SK-N-SH (cell line): ENCODE measurements at regions not wholly inside any gene's neighbourhood (a gene's known extent, or its start where the extent isn't known, plus 50 kb on each side); places are given as distances from the start of the nearest gene placed in this dataset.

Source experiments
- CTCF ChIA-PET: fragments of 300-600, 350-600 bp; formaldehyde crosslinking; extraction: SDS; loops from one replicate; lab custom pipeline; 2021; lab: Yijun Ruan, JAX
- POLR2A ChIA-PET: fragments of 350-600 bp; sonication (Branson Sonifier 250); formaldehyde crosslinking; extraction: SDS; loops from one replicate; lab custom pipeline; 2020; ENCODE audit warnings: antibody characterized with exemption, inconsistent platforms; lab: Yijun Ruan, JAX
- DNase-seq: peaks from one replicate; pipeline ENCODE4 v3.0.0; 2012
- H2AFZ ChIP-seq: fragments of 200-600 bp; sonication (generic); 2 replicates; pipeline ENCODE4 v1.8.1; 2016; ENCODE audit warnings: antibody characterized with exemption, mild to moderate bottlenecking, low read depth
- H3F3A ChIP-seq: fragments of 200-600 bp; sonication (generic); replicated peaks from 2 replicates; pipeline ENCODE3; 2016; ENCODE audit warnings: antibody characterized with exemption, mild to moderate bottlenecking; ENCODE audit not compliant: insufficient read depth
- H3K27ac ChIP-seq, 2 experiments: fragments of 200-500 bp in 1 of 2; fragments of 200-600 bp in 1 of 2; sonication (Bioruptor generic) in 1 of 2; sonication (generic), shearing (Covaris generic) in 1 of 2; 2 replicates each; pipeline versions ENCODE4 v1.5.1 to v1.6.1; 2014 to 2016; ENCODE audit warnings: low read depth in 2 of 2, inconsistent platforms in 1 of 2, low read length in 1 of 2, mild to moderate bottlenecking in 1 of 2, mixed read lengths in 1 of 2
- H3K27me3 ChIP-seq: fragments of 200-600 bp; sonication (generic), shearing (Covaris generic); 2 replicates; pipeline ENCODE4 v1.6.1; 2016; ENCODE audit warnings: mixed run types; ENCODE audit not compliant: insufficient read depth
- H3K36me3 ChIP-seq, 2 experiments: fragments of 200-500 bp in 1 of 2; fragments of 200-600 bp in 1 of 2; sonication (Bioruptor generic) in 1 of 2; sonication (generic) in 1 of 2; replicated peaks in 1 of 2; 2 replicates each; pipeline versions ENCODE3 to v1.5.1; 2014 to 2016; ENCODE audit warnings: low read length in 1 of 2, mild to moderate bottlenecking in 1 of 2; ENCODE audit not compliant: insufficient read depth in 2 of 2, control insufficient read depth in 1 of 2
- H3K4me1 ChIP-seq, 2 experiments: fragments of 200-500 bp in 1 of 2; fragments of 200-600 bp in 1 of 2; sonication (Bioruptor generic) in 1 of 2; sonication (generic), shearing (Covaris generic) in 1 of 2; 2 replicates each; pipeline versions ENCODE4 v1.5.1 to v1.6.1; 2014 to 2016; ENCODE audit warnings: low read depth in 1 of 2, low read length in 1 of 2, mixed run types in 1 of 2; ENCODE audit not compliant: insufficient read depth in 2 of 2, control insufficient read depth in 1 of 2
- H3K4me2 ChIP-seq: fragments of 200-600 bp; sonication (generic), shearing (Covaris generic); 2 replicates; pipeline ENCODE4 v1.6.1; 2017; ENCODE audit warnings: mixed run types
- H3K4me3 ChIP-seq, 2 experiments: fragments of 200-500 bp in 1 of 2; fragments of 200-600 bp in 1 of 2; sonication (Bioruptor generic) in 1 of 2; sonication (generic), shearing (Covaris generic) in 1 of 2; 2 replicates each; pipeline versions ENCODE4 v1.5.1 to v1.8.1; 2014 to 2016; ENCODE audit warnings: low read depth in 2 of 2, inconsistent platforms in 1 of 2, low read length in 1 of 2, mild to moderate bottlenecking in 1 of 2, mixed read lengths in 1 of 2, moderate library complexity in 1 of 2
- H3K79me2 ChIP-seq: fragments of 200-600 bp; sonication (generic); 2 replicates; pipeline ENCODE4 v1.8.1; 2017; ENCODE audit warnings: mild to moderate bottlenecking; ENCODE audit not compliant: insufficient read depth
- H3K9ac ChIP-seq: fragments of 200-600 bp; sonication (generic); 2 replicates; pipeline ENCODE4 v1.6.1; 2017; ENCODE audit warnings: mixed run types
- H3K9me2 ChIP-seq: fragments of 200-600 bp; sonication (generic); 2 replicates; pipeline ENCODE4 v1.6.1; 2017; ENCODE audit warnings: mixed run types
- H3K9me3 ChIP-seq: fragments of 200-600 bp; sonication (generic); 2 replicates; pipeline ENCODE4 v1.6.1; 2017; ENCODE audit warnings: mixed run types, mild to moderate bottlenecking, moderate library complexity
- H4K20me1 ChIP-seq: fragments of 200-600 bp; sonication (generic); 2 replicates; pipeline ENCODE4 v1.6.1; 2017; ENCODE audit warnings: mild to moderate bottlenecking, mixed run types; ENCODE audit not compliant: insufficient read depth
- CHD2 ChIP-seq: fragments of 150-350 bp; IDR thresholded peaks from 2 replicates; pipeline ENCODE4 v1.6.1; 2018; ENCODE audit warnings: low read length; ENCODE audit not compliant: partially characterized antibody
- CTCF ChIP-seq: fragments of 200-600 bp; sonication (generic); IDR thresholded peaks from 2 replicates; pipeline ENCODE4 v1.6.1; 2017; ENCODE audit warnings: antibody characterized with exemption, mild to moderate bottlenecking, moderate library complexity
- ELF1 ChIP-seq: IDR thresholded peaks from 2 replicates; pipeline ENCODE4 v1.4.0; 2012
- EP300 ChIP-seq, 2 experiments: IDR thresholded peaks; 2 replicates each; pipeline versions ENCODE4 v1.4.0 to v1.6.1; 2012; ENCODE audit warnings: borderline replicate concordance in 1 of 2, low read depth in 1 of 2, low read length in 1 of 2
- EZH2phosphoT487 ChIP-seq: fragments of 200-600 bp; sonication (generic); IDR thresholded peaks from 2 replicates; pipeline ENCODE4 v1.6.1; 2017; ENCODE audit warnings: low read depth, mixed run types, mild to moderate bottlenecking, antibody characterized with exemption, moderate library complexity, borderline replicate concordance
- FOXJ3 ChIP-seq: sonication (generic); formaldehyde crosslinking; IDR thresholded peaks from 2 replicates; pipeline ENCODE4 v1.5.1; 2020; ENCODE audit warnings: mild to moderate bottlenecking, missing genetic modification reagents
- GABPA ChIP-seq: IDR thresholded peaks from 2 replicates; pipeline ENCODE4 v1.4.0; 2012; ENCODE audit warnings: low read depth, mild to moderate bottlenecking
- IRF3 ChIP-seq: fragments of 150-350 bp; IDR thresholded peaks from 2 replicates; pipeline ENCODE4 v1.6.1; 2016; ENCODE audit warnings: mild to moderate bottlenecking, low read depth, low read length
- MEF2A ChIP-seq: IDR thresholded peaks from 2 replicates; pipeline ENCODE4 v1.4.0; 2012; ENCODE audit warnings: low read depth, borderline replicate concordance
- MXI1 ChIP-seq: IDR thresholded peaks from 2 replicates; pipeline ENCODE4 v1.6.1; 2012; ENCODE audit warnings: mild to moderate bottlenecking, low read depth, low read length, improper control_type of control experiment
- NFIC ChIP-seq: IDR thresholded peaks from 2 replicates; pipeline ENCODE4 v1.4.0; 2012; ENCODE audit warnings: borderline replicate concordance
- POLR2AphosphoS5 ChIP-seq: IDR thresholded peaks from 2 replicates; pipeline ENCODE4 v1.6.1; 2012; ENCODE audit warnings: low read depth, low read length
- RAD21 ChIP-seq: IDR thresholded peaks from 2 replicates; pipeline ENCODE4 v1.6.1; 2012; ENCODE audit warnings: mild to moderate bottlenecking, low read length
- RCOR1 ChIP-seq: fragments of 150-350 bp; IDR thresholded peaks from 2 replicates; pipeline ENCODE4 v1.6.1; 2017; ENCODE audit warnings: antibody characterized with exemption, low read length
- RFX5 ChIP-seq: IDR thresholded peaks from 2 replicates; pipeline ENCODE4 v1.6.1; 2012; ENCODE audit warnings: mild to moderate bottlenecking, improper control_type of control experiment, low read length
- RXRA ChIP-seq: IDR thresholded peaks from 2 replicates; pipeline ENCODE4 v1.4.0; 2012; ENCODE audit warnings: low read depth, mild to moderate bottlenecking, borderline replicate concordance
- SMC3 ChIP-seq: IDR thresholded peaks from 2 replicates; pipeline ENCODE4 v1.6.1; 2012; ENCODE audit warnings: low read depth, low read length, improper control_type of control experiment
- TEAD4 ChIP-seq: IDR thresholded peaks from 2 replicates; pipeline ENCODE4 v1.4.0; 2012; ENCODE audit warnings: mild to moderate bottlenecking, borderline replicate concordance; ENCODE audit not compliant: insufficient read depth
- USF2 ChIP-seq: fragments of 150-350 bp; IDR thresholded peaks from 2 replicates; pipeline ENCODE4 v1.6.1; 2017; ENCODE audit warnings: antibody characterized with exemption, low read length, low read depth, borderline replicate concordance
- YY1 ChIP-seq: IDR thresholded peaks from 2 replicates; pipeline ENCODE4 v1.4.0; 2012; ENCODE audit warnings: low read depth, mild to moderate bottlenecking
- ZBTB33 ChIP-seq: IDR thresholded peaks from 2 replicates; pipeline ENCODE4 v1.4.0; 2012; ENCODE audit warnings: low read depth, borderline replicate concordance
- WGBS: methylation state at CpG from one replicate; pipeline ENCODE4 v1.1.6; 2017; ENCODE audit warnings: low lambda C conversion rate; 5-methylcytosine and 5-hydroxymethylcytosine counted together

GRCh38 chr2:51409920-51410319 lies 378.0 kb upstream of the NRXN1 start (continued):
- TF ChIP-seq CTCF (no peak), ZBTB33 (no peak), EZH2phosphoT487 (no peak), YY1 (no peak)
- TF ChIP-seq, all 33 proteins: peak for 0

GRCh38 chr2:51404226-51404625 lies 372.3 kb upstream of the NRXN1 start:
- Histone ChIP-seq H3K9me3 (peaks cover 3% of the 10 kb centered on the region; the same call in 1 of the 2 replicates), H3K9me2 (no peaks in the 10 kb centered on the region), H3K79me2 (no peaks in the 10 kb centered on the region), H3F3A (no peaks in the 10 kb centered on the region), H3K4me3 (no peak overlapping the region), H3K4me1 (no peaks in the 10 kb centered on the region), H3K9ac (no peak overlapping the region), H3K27me3 (no peaks in the 10 kb centered on the region), H3K27ac (no peak overlapping the region), H4K20me1 (no peaks in the 10 kb centered on the region), H3K36me3 (no peaks in the 10 kb centered on the region), H3K4me2 (no peak overlapping the region), H2AFZ (no peak overlapping the region)
- WGBS, result 11% methylated on average over 3 of the region's 3 CpGs
- TF ChIP-seq IRF3, result no peak
- no peak for TF ChIP-seq EP300 (IDR thresholded peaks at IDR 0.05; ENCODE audit: borderline replicate concordance in 1 of 2, low read depth in 1 of 2, low read length in 1 of 2)
- TF ChIP-seq MEF2A, result no peak
- no peak for TF ChIP-seq POLR2AphosphoS5
- no peak for TF ChIP-seq CHD2
- TF ChIP-seq ELF1, result no peak
- no peak for TF ChIP-seq NFIC
- TF ChIP-seq RFX5, result no peak
- TF ChIP-seq RCOR1, result no peak
- no peak for TF ChIP-seq EZH2phosphoT487
- TF ChIP-seq FOXJ3 (CRISPR knock-in tag), result no peak
- TF ChIP-seq GABPA, result no peak
- no peak for TF ChIP-seq YY1
- no peak for TF ChIP-seq USF2
- no peak for TF ChIP-seq MXI1
- TF ChIP-seq RAD21, result no peak
- no peak for TF ChIP-seq TEAD4
- TF ChIP-seq RXRA, result no peak
- no peak for TF ChIP-seq SMC3
- ChIA-PET CTCF (no interaction called here), POLR2A (no interaction called here)
- DNase-seq, result no peak
